ENCODE measurements at regions not wholly inside any gene's neighbourhood (a gene's known extent, or its start where the extent isn't known, plus 50 kb on each side); places are given as distances from the start of the nearest gene placed in this dataset.

DNA sequence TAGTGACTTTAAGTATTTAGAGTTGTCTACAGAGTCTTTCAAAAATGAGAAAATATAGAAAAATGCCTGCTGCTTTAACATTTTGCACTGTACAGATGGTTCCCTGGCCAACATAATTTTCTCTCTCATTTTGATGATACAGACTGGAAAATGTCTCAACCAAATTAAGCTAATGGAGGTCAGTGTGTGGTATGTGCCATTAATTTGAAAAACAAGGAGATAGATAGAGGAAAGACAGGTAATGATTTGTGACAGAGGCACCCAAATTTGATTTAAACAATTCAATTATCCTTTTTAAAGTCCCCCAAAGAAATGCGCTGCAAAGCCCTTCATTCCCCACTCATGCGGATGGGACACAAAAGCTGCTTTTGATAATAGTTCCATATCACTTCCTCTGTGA, 140.0 kb downstream of the ASCL1 start:
- Histone ChIP-seq H3K4me1 (no peaks in the 10 kb centered on the region), H3K36me3 (no peaks in the 10 kb centered on the region), H3K9me3 (replicated peaks) (no peaks in the 10 kb centered on the region), H3K4me3 (no peak overlapping the region), H3K27ac (replicated peaks) (no peak overlapping the region), H3K27me3 (ENCODE audit: low read depth) (no peaks in the 10 kb centered on the region)
- TF ChIP-seq, protein P1, sequence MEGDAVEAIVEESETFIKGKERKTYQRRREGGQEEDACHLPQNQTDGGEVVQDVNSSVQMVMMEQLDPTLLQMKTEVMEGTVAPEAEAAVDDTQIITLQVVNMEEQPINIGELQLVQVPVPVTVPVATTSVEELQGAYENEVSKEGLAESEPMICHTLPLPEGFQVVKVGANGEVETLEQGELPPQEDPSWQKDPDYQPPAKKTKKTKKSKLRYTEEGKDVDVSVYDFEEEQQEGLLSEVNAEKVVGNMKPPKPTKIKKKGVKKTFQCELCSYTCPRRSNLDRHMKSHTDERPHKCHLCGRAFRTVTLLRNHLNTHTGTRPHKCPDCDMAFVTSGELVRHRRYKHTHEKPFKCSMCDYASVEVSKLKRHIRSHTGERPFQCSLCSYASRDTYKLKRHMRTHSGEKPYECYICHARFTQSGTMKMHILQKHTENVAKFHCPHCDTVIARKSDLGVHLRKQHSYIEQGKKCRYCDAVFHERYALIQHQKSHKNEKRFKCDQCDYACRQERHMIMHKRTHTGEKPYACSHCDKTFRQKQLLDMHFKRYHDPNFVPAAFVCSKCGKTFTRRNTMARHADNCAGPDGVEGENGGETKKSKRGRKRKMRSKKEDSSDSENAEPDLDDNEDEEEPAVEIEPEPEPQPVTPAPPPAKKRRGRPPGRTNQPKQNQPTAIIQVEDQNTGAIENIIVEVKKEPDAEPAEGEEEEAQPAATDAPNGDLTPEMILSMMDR (IDR thresholded peaks at IDR 0.05; ENCODE audit: borderline replicate concordance) = no peak
- DNase-seq = no peak
- intact Hi-C loops (cut with micrococcal nuclease) = no loop called here

GRCh38 chr12:103100257-103100831, 142.9 kb downstream of the ASCL1 start:
- Histone ChIP-seq H3K27ac (replicated peaks) (no peak overlapping the region), H3K9me3 (replicated peaks) (no peaks in the 10 kb centered on the region), H3K36me3 (no peaks in the 10 kb centered on the region), H3K27me3 (ENCODE audit: low read depth) (no peaks in the 10 kb centered on the region), H3K4me3 (no peak overlapping the region), H3K4me1 (no peaks in the 10 kb centered on the region)
- DNase-seq = no peak
- TF ChIP-seq, protein P1 (IDR thresholded peaks at IDR 0.05; ENCODE audit: borderline replicate concordance) = no peak
- intact Hi-C loops (cut with micrococcal nuclease) = no loop called here

DNA sequence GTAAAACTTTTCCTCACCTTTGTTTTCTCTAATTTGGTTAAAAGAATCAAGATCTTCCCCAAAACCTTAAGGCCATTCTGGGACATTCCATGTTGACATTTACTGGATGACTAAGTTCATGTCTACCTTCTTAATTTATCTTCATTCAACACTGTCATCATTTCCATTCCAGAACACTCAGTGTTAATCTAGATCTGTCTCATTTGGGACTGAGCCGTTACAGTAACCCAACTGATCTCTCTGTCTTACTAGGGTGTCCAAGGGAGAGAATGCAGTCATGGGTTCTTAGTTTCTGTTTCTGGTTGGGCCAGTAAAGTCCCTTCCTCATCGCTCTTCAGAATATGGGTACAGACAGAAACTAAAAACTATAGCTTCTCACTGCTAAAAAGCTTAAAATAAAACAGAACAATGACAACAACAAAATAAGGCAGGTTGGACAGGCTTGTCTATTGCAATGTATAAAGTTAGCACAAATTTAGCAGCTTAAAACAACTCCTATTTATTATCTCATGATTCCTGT, 144.8 kb downstream of the ASCL1 start:
- no peaks in the 10 kb centered on the region for H3K36me3 ChIP-seq
- intact Hi-C loops (cut with micrococcal nuclease) = no loop called here
- H3K27ac ChIP-seq (replicated peaks) = no peak overlapping the region
- no peaks in the 10 kb centered on the region for H3K9me3 ChIP-seq (replicated peaks)
- no peak for DNase-seq
- H3K4me3 ChIP-seq = no peak overlapping the region
- no peaks in the 10 kb centered on the region for H3K27me3 ChIP-seq (ENCODE audit: low read depth)
- TF ChIP-seq, protein P1 (IDR thresholded peaks at IDR 0.05; ENCODE audit: borderline replicate concordance) = no peak
- H3K4me1 ChIP-seq = no peaks in the 10 kb centered on the region

DNA sequence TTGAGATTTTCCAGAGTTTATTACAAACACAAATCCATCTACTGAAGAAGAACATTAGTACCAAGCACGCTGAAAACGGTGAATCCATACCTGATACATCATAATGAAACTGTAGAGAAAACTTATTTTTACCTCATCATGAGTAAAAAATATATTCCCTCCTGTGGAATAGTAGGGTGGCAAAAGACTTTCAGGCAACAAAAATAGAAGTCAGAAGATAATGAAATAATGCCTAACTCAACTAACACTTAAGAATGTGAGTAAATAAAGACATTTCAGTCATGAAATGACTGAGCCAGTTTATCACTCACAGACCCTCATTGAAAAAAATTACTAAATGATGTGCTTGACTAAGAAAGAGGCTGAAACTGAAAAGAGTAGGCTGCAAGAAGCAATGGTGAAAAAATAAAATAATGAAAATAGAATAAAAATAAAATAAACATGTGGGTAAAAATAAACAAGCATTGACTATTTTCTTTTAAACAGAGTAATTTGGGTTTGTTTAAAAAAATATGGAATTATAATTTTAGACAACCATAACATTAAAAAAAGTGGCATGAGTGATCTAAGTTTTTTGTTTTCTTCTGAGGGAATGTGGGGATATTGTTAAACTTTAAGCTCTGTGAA, 148.6 kb downstream of the ASCL1 start:
- no peak for DNase-seq
- Histone ChIP-seq H3K27ac (replicated peaks) (no peak overlapping the region), H3K4me3 (no peak overlapping the region), H3K9me3 (replicated peaks) (no peaks in the 10 kb centered on the region), H3K27me3 (ENCODE audit: low read depth) (no peaks in the 10 kb centered on the region), H3K36me3 (no peaks in the 10 kb centered on the region), H3K4me1 (no peaks in the 10 kb centered on the region)
- intact Hi-C loops (cut with micrococcal nuclease) = no loop called here
- TF ChIP-seq, protein P1 (IDR thresholded peaks at IDR 0.05; ENCODE audit: borderline replicate concordance) = no peak

GRCh38 chr12:103109861-103110260, 152.4 kb downstream of the ASCL1 start:
- DNase-seq = no peak
- Histone ChIP-seq H3K9me3 (replicated peaks) (no peaks in the 10 kb centered on the region), H3K27ac (replicated peaks) (no peak overlapping the region), H3K27me3 (ENCODE audit: low read depth) (no peaks in the 10 kb centered on the region), H3K36me3 (no peaks in the 10 kb centered on the region), H3K4me3 (no peak overlapping the region), H3K4me1 (no peaks in the 10 kb centered on the region)
- intact Hi-C loops (cut with micrococcal nuclease) = no loop called here
- TF ChIP-seq, protein P1 (IDR thresholded peaks at IDR 0.05; ENCODE audit: borderline replicate concordance) = no peak
